HK-2 (cell line): ENCODE measurements at regions not wholly inside any gene's neighbourhood (a gene's known extent, or its start where the extent isn't known, plus 50 kb on each side); places are given as distances from the start of the nearest gene placed in this dataset.

ENCODE experiments used
- DNase-seq: peaks from one replicate; pipeline ENCODE4 v3.0.0-alpha.2; 2018; ENCODE audit not compliant: unreplicated experiment

GRCh38 chr15:39272901-39273300 is 308.0 kb upstream of the THBS1 start:
- no peak for DNase-seq

DNA sequence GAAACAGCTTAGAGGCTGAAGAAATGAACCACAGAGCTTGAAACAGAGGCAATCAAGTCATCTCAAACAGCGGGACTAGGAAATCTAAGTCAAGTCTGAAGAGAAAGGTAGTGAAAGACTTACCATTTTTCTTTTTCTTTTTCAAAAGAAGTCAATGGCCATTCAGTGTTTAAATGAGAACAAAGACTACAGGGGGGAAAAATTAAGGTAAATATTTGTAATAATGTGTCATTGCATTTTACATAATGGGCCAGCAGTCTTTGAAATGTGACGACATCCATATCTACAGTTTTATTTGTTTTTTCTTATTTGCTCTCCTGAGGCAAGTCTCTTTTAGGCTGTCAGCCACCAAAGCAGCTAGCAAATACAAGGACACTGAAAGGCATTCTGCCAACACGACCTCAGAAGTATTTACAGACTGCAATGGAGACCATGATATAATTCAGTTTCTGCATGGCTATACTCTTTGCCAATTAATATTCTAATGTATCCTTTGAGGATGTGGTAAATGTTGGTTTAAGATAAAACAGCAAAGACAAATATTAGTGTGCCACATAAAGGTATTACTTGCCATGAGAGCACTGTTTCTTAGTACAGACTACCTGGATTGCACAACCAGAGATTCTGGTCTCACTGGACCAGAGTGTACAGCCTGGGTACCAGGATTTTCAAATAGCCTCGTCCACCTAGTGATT is 307.0 kb upstream of the THBS1 start:
- no peak for DNase-seq

GRCh38 chr15:39275066-39275465 is 305.8 kb upstream of the THBS1 start:
- DNase-seq: no peak

GRCh38 chr15:39279311-39279710 is 301.6 kb upstream of the THBS1 start:
- DNase-seq: no peak

DNA sequence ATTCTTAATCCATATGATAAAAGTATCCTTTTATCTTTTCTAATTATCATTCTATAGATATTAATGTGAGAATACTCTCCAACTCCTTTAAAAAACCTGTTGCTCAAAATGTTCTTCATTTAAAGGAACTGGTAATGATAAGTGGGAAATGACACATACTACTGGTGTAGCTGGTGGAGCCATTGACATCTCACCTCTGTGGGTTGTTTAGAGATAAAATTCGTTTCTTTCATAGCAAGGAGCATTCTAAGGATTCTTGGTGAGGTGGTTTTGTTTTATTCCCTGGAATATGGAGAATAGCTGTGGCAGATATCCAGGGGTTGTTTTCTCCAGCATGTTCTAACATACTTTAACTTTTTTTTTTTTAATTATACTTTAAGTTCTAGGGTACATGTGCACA is 299.8 kb upstream of the THBS1 start:
- no peak for DNase-seq

GRCh38 chr15:39282663-39283208 is 298.1 kb upstream of the THBS1 start:
- no peak for DNase-seq

DNA sequence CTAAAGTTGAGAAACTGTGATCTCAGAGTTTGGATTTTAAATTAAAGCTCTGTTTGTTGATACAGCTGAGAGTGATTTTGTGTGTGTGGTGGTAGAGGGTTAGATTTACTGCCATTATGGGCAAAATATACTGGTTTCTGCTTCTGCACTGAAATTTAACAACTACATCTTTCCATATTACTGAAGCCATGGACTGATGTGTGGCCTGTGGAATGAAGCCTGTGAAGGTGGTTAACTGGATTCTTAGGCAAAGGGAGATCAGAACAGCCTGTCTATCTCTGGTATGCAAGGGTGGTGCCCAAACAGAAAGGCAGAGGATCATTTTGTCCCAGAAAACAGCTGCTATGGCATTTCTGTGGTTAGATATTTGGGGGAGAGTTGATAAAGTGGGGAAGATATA is 297.3 kb upstream of the THBS1 start:
- DNase-seq: no peak

- DNase-seq: no peak
Observed at GRCh38 chr15:39285071-39285470, 295.8 kb upstream of the THBS1 start.

DNA sequence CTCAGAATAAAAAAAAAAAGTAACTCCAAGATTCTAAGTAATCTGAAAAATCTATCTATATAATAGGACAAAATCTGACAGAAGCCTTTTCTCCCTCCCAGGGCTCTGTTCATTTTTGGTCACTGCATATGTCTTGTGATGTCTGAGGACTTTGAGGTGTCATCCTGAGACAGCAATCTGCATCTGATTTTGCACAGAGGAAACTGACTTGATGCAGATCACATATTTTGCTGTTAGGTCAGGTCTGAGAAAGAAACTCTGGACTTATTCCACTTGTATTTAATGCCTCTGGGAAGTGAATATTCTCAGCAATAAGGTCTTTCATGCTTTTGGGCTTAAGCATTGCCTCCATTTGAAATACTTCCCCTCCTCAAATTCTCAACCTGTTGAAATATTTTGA is 295.2 kb upstream of the THBS1 start:
- DNase-seq: no peak

GRCh38 chr15:39286706-39287105 is 294.2 kb upstream of the THBS1 start:
- no peak for DNase-seq

GRCh38 chr15:39287322-39288195 is 293.3 kb upstream of the THBS1 start:
- DNase-seq: no peak

GRCh38 chr15:39290711-39291435 is 290.0 kb upstream of the THBS1 start:
- DNase-seq: no peak

DNA sequence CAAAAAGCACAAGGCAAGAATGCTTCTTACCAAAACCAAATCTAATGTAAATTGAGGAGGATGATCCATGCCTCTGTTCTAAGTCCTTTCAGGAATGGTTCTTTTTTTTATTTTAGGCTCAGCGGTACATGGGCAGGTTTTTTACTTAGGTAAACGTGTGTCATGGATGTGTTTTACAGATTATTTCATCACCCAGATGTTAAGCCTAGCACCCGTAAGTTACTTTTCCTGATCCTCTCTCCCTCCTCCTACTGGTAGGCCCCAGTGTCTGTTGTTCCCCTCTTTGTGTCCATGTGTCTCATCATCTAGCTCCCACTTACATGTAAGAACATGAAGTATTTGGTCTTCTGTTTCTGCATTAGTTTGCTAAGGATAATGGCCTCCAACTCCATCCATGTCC is 289.2 kb upstream of the THBS1 start:
- DNase-seq: no peak

- no peak for DNase-seq
Observed at GRCh38 chr15:39296955-39297354, 283.9 kb upstream of the THBS1 start.

- no peak for DNase-seq
Observed at GRCh38 chr15:39298271-39298962, 282.5 kb upstream of the THBS1 start.

DNA sequence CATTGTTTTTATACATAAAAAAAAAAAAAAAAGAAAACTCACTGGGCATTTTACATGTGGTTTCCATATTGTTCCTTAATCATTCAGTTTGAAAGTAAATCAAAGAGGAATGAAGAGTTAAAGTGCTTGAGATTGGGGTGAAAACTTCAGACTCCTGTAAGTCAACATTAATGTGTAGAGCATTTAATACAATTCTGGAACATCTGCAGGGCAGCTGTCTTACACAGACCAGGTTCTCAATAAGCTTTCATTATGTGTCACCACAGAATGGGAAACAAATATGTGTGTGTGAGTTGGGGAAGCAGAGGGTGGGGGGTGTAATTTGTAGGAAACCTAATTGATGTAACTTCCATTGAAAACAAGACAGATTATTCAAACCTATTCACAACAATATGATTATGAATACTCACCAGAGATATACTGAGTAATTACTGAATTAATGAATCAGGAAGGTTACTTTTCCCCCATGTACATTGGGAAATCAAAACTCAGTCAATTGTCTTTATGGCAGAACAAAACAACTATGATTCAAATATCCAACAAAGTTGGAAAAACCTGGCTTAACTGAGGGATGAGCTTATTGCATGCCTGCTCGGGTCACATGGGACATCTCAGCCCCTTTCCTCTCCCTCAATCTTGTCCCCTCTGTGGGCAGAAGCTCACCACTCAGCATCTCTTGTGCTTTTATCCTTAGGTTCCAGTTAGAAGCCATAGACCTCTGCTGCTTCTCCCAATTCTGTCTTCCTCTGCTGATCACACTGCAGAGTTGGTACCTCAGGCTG is 281.2 kb upstream of the THBS1 start:
- DNase-seq: no peak

- DNase-seq: no peak
Observed at GRCh38 chr15:39300451-39301153, 280.3 kb upstream of the THBS1 start.

DNA sequence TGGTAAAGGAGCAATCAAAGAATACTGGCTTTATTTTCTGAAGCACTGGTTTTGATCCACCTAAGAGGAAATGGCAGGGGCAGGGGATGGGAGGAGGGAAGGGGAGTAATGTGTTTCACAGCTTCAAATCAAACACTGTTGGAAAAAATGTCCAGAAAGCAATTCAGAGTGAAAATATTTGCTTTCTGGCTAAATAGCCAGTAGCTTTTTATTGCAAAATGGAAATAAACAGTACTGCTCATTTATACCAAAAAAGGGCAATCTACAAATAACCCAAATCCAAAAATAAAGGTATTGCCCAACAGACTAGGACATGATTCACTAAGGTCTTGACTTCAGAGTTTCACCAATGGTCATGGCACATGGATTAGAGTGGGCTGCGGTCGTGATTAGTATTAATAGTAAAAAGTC is 279.3 kb upstream of the THBS1 start:
- DNase-seq: no peak

- no peak for DNase-seq
Observed at GRCh38 chr15:39302936-39303335, 277.9 kb upstream of the THBS1 start.

DNA sequence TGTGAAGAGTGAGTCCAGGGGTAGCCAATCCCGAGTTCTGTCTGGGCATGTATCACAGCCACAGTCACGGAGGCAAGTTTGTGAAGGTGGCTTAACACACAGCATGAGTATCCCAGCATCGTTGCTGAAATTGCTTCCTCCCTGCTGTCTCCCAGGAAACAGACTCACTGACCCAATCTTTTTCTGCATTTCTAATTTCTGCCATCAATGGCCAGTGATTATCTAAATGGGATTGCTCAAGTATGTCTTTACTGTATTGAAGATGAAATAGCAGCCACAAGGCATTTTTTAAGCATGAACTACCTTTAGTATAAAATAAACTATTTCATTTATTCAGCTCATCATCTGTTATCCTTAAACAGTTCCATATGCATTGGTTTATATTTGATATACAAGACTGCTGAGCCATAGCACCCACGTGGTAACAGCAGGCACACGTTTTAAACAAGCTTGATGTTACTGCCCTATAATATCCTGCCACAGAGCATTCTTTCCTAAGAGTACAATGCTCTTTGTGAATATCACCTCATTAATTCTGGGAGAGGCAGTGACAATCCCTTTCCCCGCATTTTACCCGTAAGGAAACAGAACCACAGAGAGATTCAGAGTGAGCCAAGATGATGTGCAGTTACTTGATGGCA is 276.6 kb upstream of the THBS1 start:
- no peak for DNase-seq
